ENCODE measurements at regions not wholly inside any gene's neighbourhood (a gene's known extent, or its start where the extent isn't known, plus 50 kb on each side); places are given as distances from the start of the nearest gene placed in this dataset.

DNA sequence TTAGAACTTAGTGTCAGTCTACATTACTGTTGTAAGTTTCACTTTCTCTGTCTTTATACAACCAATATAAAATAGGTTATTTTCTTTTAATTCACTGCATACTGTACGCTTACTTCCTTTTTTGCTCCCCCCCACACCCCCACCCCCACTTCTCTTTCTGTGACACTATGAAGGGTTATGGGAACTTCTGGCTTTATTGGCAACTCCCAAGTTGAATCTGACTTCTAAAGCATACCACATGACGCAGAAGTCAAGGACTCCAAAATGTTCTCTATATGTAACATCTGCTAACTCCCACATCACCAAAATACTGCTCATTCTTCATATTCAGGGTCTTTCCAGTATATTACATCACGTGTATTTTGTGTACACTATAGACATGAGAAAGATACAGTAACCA is 81.2 kb upstream of the ATXN7L3B start:
- no peak overlapping the region for H3K27ac ChIP-seq
- TF ChIP-seq, protein P1, sequence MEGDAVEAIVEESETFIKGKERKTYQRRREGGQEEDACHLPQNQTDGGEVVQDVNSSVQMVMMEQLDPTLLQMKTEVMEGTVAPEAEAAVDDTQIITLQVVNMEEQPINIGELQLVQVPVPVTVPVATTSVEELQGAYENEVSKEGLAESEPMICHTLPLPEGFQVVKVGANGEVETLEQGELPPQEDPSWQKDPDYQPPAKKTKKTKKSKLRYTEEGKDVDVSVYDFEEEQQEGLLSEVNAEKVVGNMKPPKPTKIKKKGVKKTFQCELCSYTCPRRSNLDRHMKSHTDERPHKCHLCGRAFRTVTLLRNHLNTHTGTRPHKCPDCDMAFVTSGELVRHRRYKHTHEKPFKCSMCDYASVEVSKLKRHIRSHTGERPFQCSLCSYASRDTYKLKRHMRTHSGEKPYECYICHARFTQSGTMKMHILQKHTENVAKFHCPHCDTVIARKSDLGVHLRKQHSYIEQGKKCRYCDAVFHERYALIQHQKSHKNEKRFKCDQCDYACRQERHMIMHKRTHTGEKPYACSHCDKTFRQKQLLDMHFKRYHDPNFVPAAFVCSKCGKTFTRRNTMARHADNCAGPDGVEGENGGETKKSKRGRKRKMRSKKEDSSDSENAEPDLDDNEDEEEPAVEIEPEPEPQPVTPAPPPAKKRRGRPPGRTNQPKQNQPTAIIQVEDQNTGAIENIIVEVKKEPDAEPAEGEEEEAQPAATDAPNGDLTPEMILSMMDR (IDR thresholded peaks at IDR 0.05), result no peak
- TF ChIP-seq ZFX (IDR thresholded peaks at IDR 0.05; ENCODE audit: borderline replicate concordance), result no peak

DNA sequence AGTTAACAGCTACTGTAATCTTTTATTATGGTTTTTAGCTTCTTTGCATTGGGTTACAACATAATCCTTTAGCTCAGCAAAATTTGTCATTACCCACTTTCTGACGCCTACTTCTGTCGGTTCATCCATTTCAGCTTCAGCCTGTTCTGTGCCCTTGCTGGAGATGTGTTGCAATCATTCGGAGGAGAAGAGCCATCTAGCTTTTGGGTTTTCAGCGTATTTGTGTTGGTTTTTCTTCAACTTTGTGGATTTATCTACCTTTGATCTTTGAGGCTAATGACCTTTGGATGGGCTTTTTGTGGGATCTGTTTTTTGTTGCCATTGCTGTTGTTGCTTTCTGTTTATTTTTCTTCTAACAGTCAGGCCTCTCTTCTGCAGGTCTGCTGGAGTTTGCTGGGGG is 69.2 kb upstream of the ATXN7L3B start:
- TF ChIP-seq, protein P1 (IDR thresholded peaks at IDR 0.05), result no peak
- TF ChIP-seq ZFX (IDR thresholded peaks at IDR 0.05; ENCODE audit: borderline replicate concordance), result no peak
- H3K27ac ChIP-seq, result no peak overlapping the region

DNA sequence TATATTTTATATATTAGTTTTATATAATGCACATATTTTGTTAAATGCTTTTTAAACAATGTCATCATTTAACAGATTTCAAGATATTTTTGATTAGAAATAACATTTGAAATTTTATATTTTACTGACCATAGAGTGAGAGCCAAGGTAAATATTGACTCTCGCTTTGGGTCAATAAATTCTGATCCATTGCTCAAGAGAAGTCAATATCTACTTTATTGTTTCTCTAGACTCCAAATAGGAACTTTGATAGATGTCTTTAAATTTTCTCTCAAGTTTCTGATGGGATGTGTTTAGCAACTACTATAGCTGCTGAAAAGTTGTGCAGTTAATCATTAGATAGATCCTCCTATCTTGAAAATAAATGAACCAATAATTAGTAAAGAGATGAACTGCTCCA is 61.4 kb upstream of the ATXN7L3B start:
- no peak overlapping the region for H3K27ac ChIP-seq
- TF ChIP-seq, protein P1 (IDR thresholded peaks at IDR 0.05), result no peak
- TF ChIP-seq ZFX (IDR thresholded peaks at IDR 0.05; ENCODE audit: borderline replicate concordance), result no peak

DNA sequence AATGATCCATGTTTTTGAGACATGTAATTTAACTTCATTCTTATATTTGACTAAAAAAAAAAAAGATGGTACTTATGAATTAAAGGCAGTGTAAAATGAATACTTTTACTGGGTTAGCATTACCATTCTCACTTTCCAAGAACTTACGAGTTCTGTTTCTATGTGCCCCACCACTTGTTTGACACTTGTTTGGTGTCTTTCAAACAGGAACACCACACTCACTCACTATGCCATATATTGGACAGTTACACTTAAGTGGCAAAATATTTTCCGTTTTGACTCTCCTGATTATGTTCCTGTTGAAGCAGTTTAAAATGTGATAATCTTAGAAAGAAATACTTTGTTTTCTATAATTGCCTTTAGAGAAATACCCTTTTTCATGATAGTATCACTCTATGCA is 56.6 kb upstream of the ATXN7L3B start:
- H3K27ac ChIP-seq, result no peak overlapping the region
- TF ChIP-seq, protein P1 (IDR thresholded peaks at IDR 0.05), result no peak
- TF ChIP-seq ZFX (IDR thresholded peaks at IDR 0.05; ENCODE audit: borderline replicate concordance), result no peak

DNA sequence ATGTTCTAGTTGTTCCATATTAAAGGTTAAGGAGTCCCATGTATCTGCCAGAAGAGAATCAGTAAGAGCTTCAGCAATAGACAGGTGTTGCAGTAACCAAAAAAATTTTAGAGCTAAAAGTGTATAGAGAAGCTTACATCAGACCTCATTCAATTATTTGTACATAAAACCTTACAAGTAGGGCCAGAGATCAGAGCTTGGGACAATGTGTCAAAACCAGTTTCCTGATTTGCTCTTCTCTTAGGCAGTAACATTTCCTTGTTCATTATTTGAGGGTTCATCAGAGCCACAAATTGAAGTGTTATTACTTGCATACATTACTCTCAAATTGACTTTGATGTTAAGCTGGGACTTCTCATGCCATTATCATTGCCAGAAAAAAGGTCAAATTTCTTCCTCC is 55.5 kb upstream of the ATXN7L3B start:
- TF ChIP-seq, protein P1 (IDR thresholded peaks at IDR 0.05), result no peak
- no peak for TF ChIP-seq ZFX (IDR thresholded peaks at IDR 0.05; ENCODE audit: borderline replicate concordance)
- no peak overlapping the region for H3K27ac ChIP-seq

DNA sequence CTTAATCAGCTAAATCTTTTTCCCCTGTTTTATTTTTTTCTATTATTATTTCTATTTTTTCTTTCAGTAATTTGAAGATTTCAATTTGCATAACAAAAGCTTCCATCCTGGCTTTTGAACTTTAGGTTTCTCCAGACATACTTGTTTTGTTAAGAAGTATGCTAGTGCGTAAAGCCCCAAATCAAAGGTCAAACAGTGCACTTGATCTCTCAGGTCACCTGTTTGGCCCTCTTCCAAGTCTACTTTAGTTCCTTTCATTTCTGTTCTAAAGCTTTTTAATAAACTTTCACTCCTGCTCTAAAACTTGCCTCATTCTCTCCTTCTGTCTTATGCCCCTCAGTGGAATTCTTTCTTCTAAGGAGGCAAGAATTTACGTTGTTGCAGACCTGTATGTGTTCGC is 54.6 kb upstream of the ATXN7L3B start:
- TF ChIP-seq, protein P1 (IDR thresholded peaks at IDR 0.05), result no peak
- TF ChIP-seq ZFX (IDR thresholded peaks at IDR 0.05; ENCODE audit: borderline replicate concordance), result no peak
- H3K27ac ChIP-seq, result no peak overlapping the region
